HepG2 (cell line): ENCODE measurements at regions not wholly inside any gene's neighbourhood (a gene's known extent, or its start where the extent isn't known, plus 50 kb on each side); places are given as distances from the start of the nearest gene placed in this dataset.

Experiments used
- BRCA1 ChIP-seq: sonication (generic); formaldehyde crosslinking; IDR thresholded peaks from 2 replicates; pipeline ENCODE4 v1.4.0; 2020; ENCODE audit warnings: missing genetic modification reagents
- FOSL1 ChIP-seq: sonication (generic); formaldehyde crosslinking; IDR thresholded peaks from 2 replicates; pipeline ENCODE4 v1.9.0; 2021; ENCODE audit warnings: missing genetic modification reagents, borderline replicate concordance
- MAFG ChIP-seq: sonication (generic); formaldehyde crosslinking; IDR thresholded peaks from 2 replicates; pipeline ENCODE4 v1.5.1; 2020; ENCODE audit warnings: mild to moderate bottlenecking, missing genetic modification reagents
- PCBP2 ChIP-seq: fragments of 200-400 bp; formaldehyde crosslinking; optimal IDR thresholded peaks from 2 replicates; pipeline ENCODE3; 2018; ENCODE audit warnings: low read length, low read depth; ENCODE audit not compliant: poor library complexity, severe bottlenecking
- SRF ChIP-seq: IDR thresholded peaks from 2 replicates; pipeline ENCODE4 v1.6.1; 2011; ENCODE audit warnings: mild to moderate bottlenecking, low read depth, low read length, moderate library complexity
- SRY ChIP-seq: sonication (generic); formaldehyde crosslinking; IDR thresholded peaks from 2 replicates; pipeline ENCODE4 v1.8.0; 2022; ENCODE audit warnings: mild to moderate bottlenecking, missing genetic modification reagents
- TBX3 ChIP-seq: fragments of 450-650 bp; IDR thresholded peaks from 2 replicates; pipeline ENCODE4 v1.6.1; 2017; ENCODE audit warnings: antibody characterized with exemption, mild to moderate bottlenecking, inconsistent platforms, borderline replicate concordance
- TCF7L2 ChIP-seq: IDR thresholded peaks from 2 replicates; pipeline ENCODE4 v1.6.1; 2011; ENCODE audit warnings: mild to moderate bottlenecking, low read depth, low read length, moderate library complexity
- ZFY ChIP-seq: sonication (generic); formaldehyde crosslinking; IDR thresholded peaks from 2 replicates; pipeline ENCODE4 v1.4.0; 2020; ENCODE audit warnings: missing genetic modification reagents
- ZNF788 ChIP-seq: sonication (generic); formaldehyde crosslinking; IDR thresholded peaks from 2 replicates; pipeline ENCODE4 v1.5.0; 2020; ENCODE audit warnings: mild to moderate bottlenecking, missing genetic modification reagents, borderline replicate concordance
- ZNF841 ChIP-seq: sonication (generic); formaldehyde crosslinking; IDR thresholded peaks from 2 replicates; pipeline ENCODE4 v1.8.1; 2023; ENCODE audit warnings: missing genetic modification reagents, borderline replicate concordance
- TF ChIP-seq, protein P1 (sequence below), 2 experiments: sonication (generic) in 1 of 2; formaldehyde crosslinking in 1 of 2; IDR thresholded peaks; 2 replicates each; pipeline versions ENCODE4 v1.4.0 to v1.6.1; 2016 to 2020; ENCODE audit warnings: borderline replicate concordance in 1 of 2, low read depth in 1 of 2, mild to moderate bottlenecking in 1 of 2, missing genetic modification reagents in 1 of 2
- TF ChIP-seq, protein P2 (sequence below): sonication (generic); formaldehyde crosslinking; IDR thresholded peaks from 2 replicates; pipeline ENCODE4 v1.8.0; 2022; ENCODE audit warnings: mild to moderate bottlenecking, missing genetic modification reagents
- TF ChIP-seq, protein P3 (sequence below): IDR thresholded peaks from 2 replicates; pipeline ENCODE4 v1.6.1; 2016; ENCODE audit warnings: missing compliant biosample characterization, missing genetic modification reagents, borderline replicate concordance
- TF ChIP-seq, protein P4 (sequence below): sonication (generic); formaldehyde crosslinking; IDR thresholded peaks from 2 replicates; pipeline ENCODE4 v1.5.0; 2020; ENCODE audit warnings: missing genetic modification reagents, mild to moderate bottlenecking, borderline replicate concordance
- TF ChIP-seq, protein P5 (sequence below): sonication (generic); formaldehyde crosslinking; IDR thresholded peaks from 2 replicates; pipeline ENCODE4 v1.4.0; 2020; ENCODE audit warnings: low read depth, mild to moderate bottlenecking, missing genetic modification reagents
- TF ChIP-seq, protein P6 (sequence below): sonication (generic); formaldehyde crosslinking; IDR thresholded peaks from 2 replicates; pipeline ENCODE4 v1.4.0; 2020; ENCODE audit warnings: missing genetic modification reagents, mild to moderate bottlenecking, borderline replicate concordance

DNA sequence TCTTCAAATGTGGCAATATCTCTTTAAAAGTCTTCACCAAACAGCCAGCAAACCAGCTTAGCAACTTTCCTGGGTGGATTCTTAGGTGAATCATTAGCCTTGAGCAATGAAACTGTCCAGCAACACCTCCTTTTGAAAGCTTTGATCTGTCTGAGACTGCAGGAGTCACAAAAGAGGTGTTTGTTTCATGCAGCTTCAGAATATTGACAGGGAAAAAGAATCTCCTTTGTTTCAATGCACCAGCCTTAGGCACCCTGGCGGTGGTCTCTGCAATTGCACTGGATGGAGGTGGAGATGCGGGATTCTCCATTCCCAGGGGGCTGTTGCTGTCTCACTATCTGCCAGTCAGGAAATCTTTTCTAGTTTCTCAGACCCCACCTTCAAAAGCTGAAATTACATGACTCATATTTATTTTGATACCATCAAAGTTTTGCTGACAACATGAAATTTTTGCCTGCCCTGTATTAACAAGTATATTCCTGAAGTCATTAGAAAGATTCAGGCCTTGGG lies 76.0 kb upstream of the DSG1 start (continued):
- TF ChIP-seq, protein P1, sequence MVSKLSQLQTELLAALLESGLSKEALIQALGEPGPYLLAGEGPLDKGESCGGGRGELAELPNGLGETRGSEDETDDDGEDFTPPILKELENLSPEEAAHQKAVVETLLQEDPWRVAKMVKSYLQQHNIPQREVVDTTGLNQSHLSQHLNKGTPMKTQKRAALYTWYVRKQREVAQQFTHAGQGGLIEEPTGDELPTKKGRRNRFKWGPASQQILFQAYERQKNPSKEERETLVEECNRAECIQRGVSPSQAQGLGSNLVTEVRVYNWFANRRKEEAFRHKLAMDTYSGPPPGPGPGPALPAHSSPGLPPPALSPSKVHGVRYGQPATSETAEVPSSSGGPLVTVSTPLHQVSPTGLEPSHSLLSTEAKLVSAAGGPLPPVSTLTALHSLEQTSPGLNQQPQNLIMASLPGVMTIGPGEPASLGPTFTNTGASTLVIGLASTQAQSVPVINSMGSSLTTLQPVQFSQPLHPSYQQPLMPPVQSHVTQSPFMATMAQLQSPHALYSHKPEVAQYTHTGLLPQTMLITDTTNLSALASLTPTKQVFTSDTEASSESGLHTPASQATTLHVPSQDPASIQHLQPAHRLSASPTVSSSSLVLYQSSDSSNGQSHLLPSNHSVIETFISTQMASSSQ (IDR thresholded peaks at IDR 0.05; ENCODE audit: low read depth), result peak; percentile 94
- TF ChIP-seq, protein P1 (CRISPR knock-in tag; IDR thresholded peaks at IDR 0.05; ENCODE audit: borderline replicate concordance), result peak; percentile 96
- TF ChIP-seq FOSL1 (CRISPR knock-in tag) (no peak), TBX3 (peak; percentile 88), PCBP2 (no peak), BRCA1 (CRISPR knock-in tag) (no peak), ZFY (no peak), SRY (no peak), TCF7L2 (peak; percentile 87), SRF (0 out of 2 replicates have a peak, but pooled peaks have one; percentile 29), ZNF788 (CRISPR knock-in tag) (peak; percentile 37; the same call in 1 of the 2 replicates), MAFG (CRISPR knock-in tag) (no peak), ZNF841 (CRISPR knock-in tag) (no peak)
- TF ChIP-seq, protein P2, sequence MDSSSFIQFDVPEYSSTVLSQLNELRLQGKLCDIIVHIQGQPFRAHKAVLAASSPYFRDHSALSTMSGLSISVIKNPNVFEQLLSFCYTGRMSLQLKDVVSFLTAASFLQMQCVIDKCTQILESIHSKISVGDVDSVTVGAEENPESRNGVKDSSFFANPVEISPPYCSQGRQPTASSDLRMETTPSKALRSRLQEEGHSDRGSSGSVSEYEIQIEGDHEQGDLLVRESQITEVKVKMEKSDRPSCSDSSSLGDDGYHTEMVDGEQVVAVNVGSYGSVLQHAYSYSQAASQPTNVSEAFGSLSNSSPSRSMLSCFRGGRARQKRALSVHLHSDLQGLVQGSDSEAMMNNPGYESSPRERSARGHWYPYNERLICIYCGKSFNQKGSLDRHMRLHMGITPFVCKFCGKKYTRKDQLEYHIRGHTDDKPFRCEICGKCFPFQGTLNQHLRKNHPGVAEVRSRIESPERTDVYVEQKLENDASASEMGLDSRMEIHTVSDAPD (CRISPR knock-in tag), result peak; percentile 58; the same call in 1 of the 2 replicates
- TF ChIP-seq, protein P3, sequence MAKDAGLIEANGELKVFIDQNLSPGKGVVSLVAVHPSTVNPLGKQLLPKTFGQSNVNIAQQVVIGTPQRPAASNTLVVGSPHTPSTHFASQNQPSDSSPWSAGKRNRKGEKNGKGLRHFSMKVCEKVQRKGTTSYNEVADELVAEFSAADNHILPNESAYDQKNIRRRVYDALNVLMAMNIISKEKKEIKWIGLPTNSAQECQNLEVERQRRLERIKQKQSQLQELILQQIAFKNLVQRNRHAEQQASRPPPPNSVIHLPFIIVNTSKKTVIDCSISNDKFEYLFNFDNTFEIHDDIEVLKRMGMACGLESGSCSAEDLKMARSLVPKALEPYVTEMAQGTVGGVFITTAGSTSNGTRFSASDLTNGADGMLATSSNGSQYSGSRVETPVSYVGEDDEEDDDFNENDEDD (CRISPR knock-in tag), result peak; percentile 31; the same call in 1 of the 2 replicates
- TF ChIP-seq, protein P4, sequence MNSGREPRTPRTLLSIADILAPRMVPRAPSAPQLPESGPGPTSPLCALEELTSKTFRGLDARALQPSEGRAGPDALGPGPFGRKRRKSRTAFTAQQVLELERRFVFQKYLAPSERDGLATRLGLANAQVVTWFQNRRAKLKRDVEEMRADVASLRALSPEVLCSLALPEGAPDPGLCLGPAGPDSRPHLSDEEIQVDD (CRISPR knock-in tag), result no peak
- TF ChIP-seq, protein P5, sequence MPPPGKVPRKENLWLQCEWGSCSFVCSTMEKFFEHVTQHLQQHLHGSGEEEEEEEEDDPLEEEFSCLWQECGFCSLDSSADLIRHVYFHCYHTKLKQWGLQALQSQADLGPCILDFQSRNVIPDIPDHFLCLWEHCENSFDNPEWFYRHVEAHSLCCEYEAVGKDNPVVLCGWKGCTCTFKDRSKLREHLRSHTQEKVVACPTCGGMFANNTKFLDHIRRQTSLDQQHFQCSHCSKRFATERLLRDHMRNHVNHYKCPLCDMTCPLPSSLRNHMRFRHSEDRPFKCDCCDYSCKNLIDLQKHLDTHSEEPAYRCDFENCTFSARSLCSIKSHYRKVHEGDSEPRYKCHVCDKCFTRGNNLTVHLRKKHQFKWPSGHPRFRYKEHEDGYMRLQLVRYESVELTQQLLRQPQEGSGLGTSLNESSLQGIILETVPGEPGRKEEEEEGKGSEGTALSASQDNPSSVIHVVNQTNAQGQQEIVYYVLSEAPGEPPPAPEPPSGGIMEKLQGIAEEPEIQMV (CRISPR knock-in tag), result no peak
- TF ChIP-seq, protein P6, sequence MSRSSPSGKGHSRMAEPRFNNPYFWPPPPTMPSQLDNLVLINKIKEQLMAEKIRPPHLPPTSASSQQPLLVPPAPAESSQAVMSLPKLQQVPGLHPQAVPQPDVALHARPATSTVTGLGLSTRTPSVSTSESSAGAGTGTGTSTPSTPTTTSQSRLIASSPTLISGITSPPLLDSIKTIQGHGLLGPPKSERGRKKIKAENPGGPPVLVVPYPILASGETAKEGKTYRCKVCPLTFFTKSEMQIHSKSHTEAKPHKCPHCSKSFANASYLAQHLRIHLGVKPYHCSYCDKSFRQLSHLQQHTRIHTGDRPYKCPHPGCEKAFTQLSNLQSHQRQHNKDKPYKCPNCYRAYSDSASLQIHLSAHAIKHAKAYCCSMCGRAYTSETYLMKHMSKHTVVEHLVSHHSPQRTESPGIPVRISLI, result 0 out of 2 replicates have a peak, but pooled peaks have one; percentile 19
